NCI-H1048 (cell line): ENCODE measurements at regions not wholly inside any gene's neighbourhood (a gene's known extent, or its start where the extent isn't known, plus 50 kb on each side); places are given as distances from the start of the nearest gene placed in this dataset.
A peak's percentile ranks its signal among the peaks of the same experiment; 100 is the strongest.

Experiments used
- DNase-seq: peaks from one replicate; lab custom pipeline; 2025; lab: John Stamatoyannopoulos, UW

- DNase-seq: no peak
Observed at GRCh38 chr1:50292276-50292675, 131.0 kb downstream of the DMRTA2 start.

DNA sequence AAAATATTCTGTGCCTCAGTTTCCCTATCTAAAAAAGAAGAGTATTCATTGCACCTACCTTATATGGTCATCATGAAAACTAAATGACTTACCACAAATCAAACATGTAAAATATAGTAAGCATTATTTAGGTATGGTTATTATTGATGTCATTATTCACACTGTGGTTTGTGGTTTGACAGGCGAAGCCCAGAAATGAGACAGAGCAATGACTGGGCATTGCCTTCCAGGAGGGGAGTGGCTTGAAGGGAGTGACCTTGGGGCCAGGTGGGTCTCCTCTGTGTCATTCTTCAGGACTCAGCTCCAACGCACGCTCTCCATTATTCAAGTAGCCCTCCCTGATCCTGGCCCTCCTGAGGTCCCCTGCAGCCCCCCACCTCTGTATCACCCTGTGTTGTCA is 133.7 kb downstream of the DMRTA2 start:
- no peak for DNase-seq

DNA sequence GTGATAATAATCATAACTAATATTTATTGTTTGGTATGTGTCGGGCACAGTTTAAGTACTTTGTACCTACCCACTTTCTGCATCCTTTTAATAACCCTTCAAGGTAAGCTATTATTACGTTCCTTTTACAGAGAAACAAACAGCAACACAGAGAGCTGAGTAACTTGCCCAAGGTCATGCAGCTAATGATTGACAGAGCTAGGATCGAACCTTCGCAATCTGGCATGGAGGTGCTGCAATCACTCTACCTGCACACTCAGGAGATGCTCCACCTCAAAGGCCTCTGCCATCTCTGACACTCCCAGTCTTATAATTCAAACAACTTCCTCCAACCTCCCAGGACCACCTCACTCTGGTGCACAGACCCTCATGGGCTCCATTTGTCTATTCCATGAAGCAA is 137.2 kb downstream of the DMRTA2 start:
- DNase-seq: no peak

GRCh38 chr1:50279622-50280330 is 143.5 kb downstream of the DMRTA2 start:
- peak; percentile 23 for DNase-seq

- DNase-seq: no peak
Observed at GRCh38 chr1:50278961-50279360, 144.3 kb downstream of the DMRTA2 start.

GRCh38 chr1:50278410-50278809 is 144.8 kb downstream of the DMRTA2 start:
- no peak for DNase-seq

DNA sequence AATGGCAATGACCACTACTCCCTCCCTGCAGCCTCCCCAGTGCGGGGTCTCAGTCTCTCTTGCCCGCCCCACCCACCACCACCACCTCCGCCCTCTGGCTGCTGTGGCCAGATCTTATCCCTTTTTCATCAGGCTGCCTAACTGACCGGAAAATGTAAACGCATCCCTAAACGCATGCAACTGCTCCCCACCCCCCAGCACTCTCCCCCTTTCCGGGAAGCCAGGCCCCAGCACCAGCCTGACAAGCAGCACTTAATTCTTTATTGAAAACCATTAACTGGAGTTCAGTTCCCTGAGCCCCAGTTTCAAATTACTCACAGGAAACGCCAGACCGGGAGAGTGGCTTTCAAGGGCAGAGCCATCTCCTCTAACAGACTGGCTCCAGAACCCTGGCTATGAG is 147.7 kb downstream of the DMRTA2 start:
- DNase-seq: no peak

GRCh38 chr1:50272912-50273311 is 150.3 kb downstream of the DMRTA2 start:
- no peak for DNase-seq

- no peak for DNase-seq
Observed at GRCh38 chr1:50271968-50272578, 151.2 kb downstream of the DMRTA2 start.

- DNase-seq: no peak
Observed at GRCh38 chr1:50271337-50271736, 151.9 kb downstream of the DMRTA2 start.

- DNase-seq: no peak
Observed at GRCh38 chr1:50270926-50271325, 152.3 kb downstream of the DMRTA2 start.

GRCh38 chr1:50268049-50268448 is 155.2 kb downstream of the DMRTA2 start:
- DNase-seq: no peak

DNA sequence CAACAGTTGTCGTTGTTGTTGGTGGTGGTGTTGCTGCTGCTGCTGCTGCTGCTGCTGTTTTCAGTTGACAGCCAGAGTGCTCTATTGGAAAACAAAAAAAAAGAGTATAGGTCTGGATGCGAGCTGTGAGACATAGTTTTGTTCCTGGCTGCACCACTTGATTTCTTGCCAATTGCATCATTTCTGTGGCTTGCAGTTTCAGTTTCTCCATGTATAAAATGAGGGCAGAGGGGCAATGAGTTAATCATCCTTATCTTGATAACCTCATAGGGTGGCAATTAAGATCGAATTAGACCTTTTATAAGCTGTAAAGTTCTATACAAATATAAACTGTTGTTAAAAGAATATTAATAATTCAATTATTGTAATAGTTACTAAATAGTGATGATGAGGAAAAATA is 156.7 kb downstream of the DMRTA2 start:
- DNase-seq: no peak

GRCh38 chr1:50265790-50266314 is 157.1 kb downstream of the ELAVL4 start:
- DNase-seq: no peak

DNA sequence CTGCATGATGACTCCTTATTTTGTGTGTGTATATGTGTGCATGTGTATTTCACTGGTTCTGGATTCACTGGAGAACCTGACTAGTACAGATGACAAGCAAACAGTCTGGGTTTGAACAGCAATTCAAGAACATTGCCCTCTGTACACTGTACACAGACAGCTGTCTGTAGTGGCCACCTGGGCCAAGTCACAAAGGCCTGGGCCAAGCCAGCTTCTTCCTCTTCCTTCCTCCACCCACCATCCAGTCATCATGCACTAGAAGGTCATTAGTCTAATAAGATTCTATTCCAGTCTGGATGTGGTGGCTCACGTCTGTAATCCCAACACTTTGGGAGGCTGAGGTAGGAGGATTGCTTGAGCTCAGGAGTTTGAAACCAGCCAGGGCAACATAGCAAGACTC is 155.9 kb downstream of the ELAVL4 start:
- no peak for DNase-seq

GRCh38 chr1:50262436-50262835 is 153.7 kb downstream of the ELAVL4 start:
- no peak for DNase-seq

DNA sequence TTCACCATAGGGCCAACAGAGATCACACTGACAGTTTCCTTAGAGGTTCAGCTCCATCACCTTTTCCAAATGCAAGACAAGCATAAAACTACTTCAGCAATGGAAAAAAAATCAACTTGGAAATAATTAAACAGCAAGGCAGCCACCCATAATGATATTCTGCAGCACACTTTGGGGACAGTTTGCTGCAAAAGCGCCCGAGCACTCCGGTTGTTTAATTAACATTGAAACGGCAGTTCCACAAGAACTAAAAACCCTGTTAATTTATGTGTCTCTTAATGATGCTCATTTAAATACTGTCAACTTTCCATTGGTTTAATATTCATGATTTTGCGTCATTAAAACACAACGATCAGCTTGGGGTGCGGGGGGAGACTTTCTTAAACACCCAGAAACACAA is 153.2 kb downstream of the ELAVL4 start:
- no peak for DNase-seq

- DNase-seq: no peak
Observed at GRCh38 chr1:50257940-50258685, 149.4 kb downstream of the ELAVL4 start.

- DNase-seq: no peak
Observed at GRCh38 chr1:50257029-50257428, 148.3 kb downstream of the ELAVL4 start.
